Caco-2 (cell line): ENCODE measurements at regions not wholly inside any gene's neighbourhood (a gene's known extent, or its start where the extent isn't known, plus 50 kb on each side); places are given as distances from the start of the nearest gene placed in this dataset.

Experiments
- BruUV-seq: library from RNA; stranded (reverse); fragments of 400-500 nt; replicated peaks from 2 replicates; lab custom pipeline; 2021; lab: Mats Ljungman, UMichigan
- CTCF ChIA-PET: fragments of 300-600 bp; sonication (Branson Sonifier 250); formaldehyde crosslinking; loops from one replicate; lab custom pipeline; 2022; ENCODE audit warnings: antibody characterized with exemption; lab: Charles Lee
- POLR2A ChIA-PET: fragments of 300-600 bp; sonication (Branson Sonifier 250); formaldehyde crosslinking; loops from one replicate; lab custom pipeline; 2022; ENCODE audit warnings: antibody characterized with exemption; lab: Charles Lee
- DNase-seq, 2 experiments: peaks; one replicate each; pipeline versions ENCODE4 v3.0.0 to v3.0.0-alpha.2; 2020 to 2022
- H3K27me3 ChIP-seq: replicated peaks from 2 replicates; pipeline ENCODE4 v1.6.0; 2011; ENCODE audit warnings: low read length; ENCODE audit not compliant: control insufficient read depth, insufficient read depth
- H3K36me3 ChIP-seq: 2 replicates; pipeline ENCODE4 v1.5.1; 2011; ENCODE audit warnings: low read length; ENCODE audit not compliant: control insufficient read depth, insufficient read depth
- H3K4me1 ChIP-seq: fragments of 250-450 bp; sonication (Bioruptor Pico); 2 replicates; pipeline ENCODE4 v1.5.1; 2020; ENCODE audit warnings: mild to moderate bottlenecking
- H3K4me3 ChIP-seq: 2 replicates; pipeline ENCODE4 v1.5.1; 2011; ENCODE audit warnings: low read depth, mild to moderate bottlenecking, control low read depth, low read length
- H3K9me3 ChIP-seq: fragments of 250-450 bp; sonication (Bioruptor Pico); 2 replicates; pipeline ENCODE4 v1.5.1; 2020; ENCODE audit warnings: mild to moderate bottlenecking, moderate library complexity
- H3K27ac Mint-ChIP-seq: one replicate; pipeline ENCODE4 v1.8.0; 2022; ENCODE audit warnings: mixed read lengths; ENCODE audit not compliant: unreplicated experiment
- H3K27me3 Mint-ChIP-seq: one replicate; pipeline ENCODE4 v1.8.0; 2022; ENCODE audit warnings: mixed read lengths; ENCODE audit not compliant: insufficient read depth, unreplicated experiment
- H3K36me3 Mint-ChIP-seq: one replicate; pipeline ENCODE4 v1.8.0; 2022; ENCODE audit warnings: mild to moderate bottlenecking, mixed read lengths; ENCODE audit not compliant: insufficient read depth, unreplicated experiment
- H3K4me1 Mint-ChIP-seq: one replicate; pipeline ENCODE4 v1.8.0; 2022; ENCODE audit warnings: low read depth, mixed read lengths; ENCODE audit not compliant: unreplicated experiment
- H3K4me3 Mint-ChIP-seq: one replicate; pipeline ENCODE4 v1.8.0; 2022; ENCODE audit warnings: mild to moderate bottlenecking, moderate library complexity, mixed read lengths; ENCODE audit not compliant: unreplicated experiment
- H3K9me3 Mint-ChIP-seq: one replicate; pipeline ENCODE4 v1.8.0; 2022; ENCODE audit warnings: mixed read lengths; ENCODE audit not compliant: unreplicated experiment
- CTCF ChIP-seq, 2 experiments: fragments of 200-600 bp in 1 of 2; IDR thresholded peaks; 1 replicate in 1 of 2; 2 replicates in 1 of 2; pipeline versions ENCODE4 v1.5.1 to v1.8.0; 2011 to 2022; ENCODE audit warnings: antibody characterized with exemption in 1 of 2, control low read depth in 1 of 2, inconsistent platforms in 1 of 2, low read depth in 1 of 2, low read length in 1 of 2, mild to moderate bottlenecking in 1 of 2, moderate library complexity in 1 of 2; ENCODE audit not compliant: insufficient read depth in 1 of 2, severe bottlenecking in 1 of 2, unreplicated experiment in 1 of 2
- intact Hi-C: fragments of 100-400 bp; cut with micrococcal nuclease; formaldehyde crosslinking; loops from one replicate; pipeline ENCODE4 v1.10.0; 2022; ENCODE audit not compliant: unreplicated experiment

- H3K27me3 Mint-ChIP-seq, result no peaks in the 10 kb centered on the region
- H3K27ac Mint-ChIP-seq, result peak overlapping the region; percentile 95
- ChIA-PET CTCF (interaction anchor here (0.5 to 2.0 kb wide), 7 partner anchors 22 to 193 kb away, joined by 3 to 10 read pairs (median 4); no protein-coding TSS in a partner anchor), POLR2A (interaction anchor here (0.9 to 1.4 kb wide), 3 partner anchors 26 to 243 kb away, joined by 3 to 6 read pairs (median 5); partner anchors contain the start of gene ZNF398)
- Histone ChIP-seq H3K9me3 (no peaks in the 10 kb centered on the region), H3K4me1 (no peaks in the 10 kb centered on the region; the same call in 1 of the 2 replicates), H3K36me3 (no peaks in the 10 kb centered on the region), H3K27me3 (no peaks in the 10 kb centered on the region), H3K4me3 (peak overlapping the region; percentile 88)
- peaks cover 7% of the 10 kb centered on the region for H3K4me1 Mint-ChIP-seq
- BruUV-seq, result no TSS peak
- H3K9me3 Mint-ChIP-seq, result no peaks in the 10 kb centered on the region
- peak overlapping the region; percentile 87 for H3K4me3 Mint-ChIP-seq
- intact Hi-C loops, result loop anchor here (1.0 to 5.0 kb wide), 5 partner anchors 22 to 84 kb away; partner anchors contain the start of gene EZH2
- TF ChIP-seq CTCF (IDR thresholded peaks at IDR 0.05; ENCODE audit: insufficient read depth in 1 of 2, low read depth in 1 of 2, low read length in 1 of 2, severe bottlenecking in 1 of 2, unreplicated experiment in 1 of 2), result no peak
- H3K36me3 Mint-ChIP-seq, result peaks cover 11% of the 10 kb centered on the region
- DNase-seq, result peak; percentile 80 to 81
Measured at GRCh38 chr7:148940702-148941597, 56.9 kb upstream of the EZH2 start.

GRCh38 chr7:148939128-148939755 lies 55.2 kb upstream of the EZH2 start:
- CTCF ChIA-PET, result interaction anchor here (0.7 kb wide), 1 partner anchor 68 kb away, joined by 4 read pairs; no protein-coding TSS in a partner anchor
- POLR2A ChIA-PET, result no interaction called here
- intact Hi-C loops, result no loop called here

More at GRCh38 chr7:148939128-148939755, 55.2 kb upstream of the EZH2 start:
- no peak overlapping the region for H3K27ac Mint-ChIP-seq
- no peak for DNase-seq
- H3K4me3 Mint-ChIP-seq, result no peak overlapping the region
- TF ChIP-seq CTCF (IDR thresholded peaks at IDR 0.05; ENCODE audit: insufficient read depth in 1 of 2, low read depth in 1 of 2, low read length in 1 of 2, severe bottlenecking in 1 of 2, unreplicated experiment in 1 of 2), result no peak
- H3K27me3 ChIP-seq, result no peaks in the 10 kb centered on the region
- H3K27me3 Mint-ChIP-seq, result no peaks in the 10 kb centered on the region
- no peaks in the 10 kb centered on the region for H3K36me3 ChIP-seq
- no peaks in the 10 kb centered on the region for H3K9me3 ChIP-seq
- BruUV-seq, result no TSS peak
- no peak overlapping the region for H3K4me3 ChIP-seq
- no peaks in the 10 kb centered on the region for H3K9me3 Mint-ChIP-seq
- H3K36me3 Mint-ChIP-seq, result peaks cover 11% of the 10 kb centered on the region
- peaks cover 7% of the 10 kb centered on the region for H3K4me1 Mint-ChIP-seq
- no peaks in the 10 kb centered on the region; the same call in 1 of the 2 replicates for H3K4me1 ChIP-seq
